H1 (cell line): ENCODE measurements at regions not wholly inside any gene's neighbourhood (a gene's known extent, or its start where the extent isn't known, plus 50 kb on each side); places are given as distances from the start of the nearest gene placed in this dataset.

Experiments used
- CTCF ChIA-PET: fragments of 300-600 bp; sonication (Branson Sonifier 250); formaldehyde crosslinking; loops from one replicate; lab custom pipeline; 2021; ENCODE audit not compliant: partially characterized antibody; lab: Charles Lee
- POLR2A ChIA-PET: fragments of 300-600 bp; sonication (Branson Sonifier 250); formaldehyde crosslinking; loops from one replicate; lab custom pipeline; 2021; ENCODE audit warnings: inconsistent platforms; ENCODE audit not compliant: partially characterized antibody; lab: Charles Lee
- DNase-seq, 2 experiments: peaks; one replicate each; pipeline versions ENCODE4 v3.0.0 to v3.0.0-alpha.2; 2010 to 2022; ENCODE audit warnings: low spot score in 2 of 2, low read depth in 1 of 2, mixed read lengths in 1 of 2
- FAIRE-seq: peaks from 2 replicates; lab custom pipeline; 2011; peaks lifted over from hg19 to GRCh38; lab: Jason Lieb, UNC
- H2AFZ ChIP-seq: 2 replicates; pipeline ENCODE4 v1.8.1; 2012; ENCODE audit warnings: low read length, inconsistent platforms
- H2AK5ac ChIP-seq: 2 replicates; pipeline ENCODE4 v1.6.1; 2013; ENCODE audit warnings: low read depth, low read length
- H2BK120ac ChIP-seq: replicated peaks from 2 replicates; pipeline ENCODE3; 2013; ENCODE audit warnings: low read depth, low read length, inconsistent platforms
- H2BK12ac ChIP-seq: 2 replicates; pipeline ENCODE4 v1.6.1; 2013; ENCODE audit warnings: low read depth, low read length
- H2BK15ac ChIP-seq: 2 replicates; pipeline ENCODE4 v1.6.1; 2013; ENCODE audit warnings: low read length
- H2BK20ac ChIP-seq: 2 replicates; pipeline ENCODE4 v1.6.1; 2013; ENCODE audit warnings: low read length
- H2BK5ac ChIP-seq: 2 replicates; pipeline ENCODE4 v1.6.1; 2013; ENCODE audit warnings: low read depth, low read length
- H3K14ac ChIP-seq: 2 replicates; pipeline ENCODE4 v1.6.1; 2013; ENCODE audit warnings: inconsistent platforms; ENCODE audit not compliant: insufficient read length
- H3K18ac ChIP-seq: 2 replicates; pipeline ENCODE4 v1.6.1; 2013; ENCODE audit warnings: low read length; ENCODE audit errors: extremely low read depth
- H3K23ac ChIP-seq: 2 replicates; pipeline ENCODE4 v1.6.1; 2013; ENCODE audit warnings: inconsistent platforms; ENCODE audit not compliant: insufficient read length
- H3K23me2 ChIP-seq: 2 replicates; pipeline ENCODE4 v1.6.1; 2013; ENCODE audit warnings: low read depth, low read length
- H3K27ac ChIP-seq: 2 replicates; pipeline ENCODE4 v1.6.1; 2011; ENCODE audit warnings: low read depth, low read length, inconsistent platforms
- H3K27me3 ChIP-seq, 4 experiments: replicated peaks in 1 of 4; 1 replicate in 1 of 4; 2 replicates in 3 of 4; pipeline versions ENCODE4 v1.6.1 to v1.8.1; 2011 to 2013; ENCODE audit warnings: low read length in 3 of 4, mild to moderate bottlenecking in 3 of 4, inconsistent platforms in 2 of 4, mixed read lengths in 2 of 4, moderate library complexity in 1 of 4; ENCODE audit not compliant: control insufficient read depth in 3 of 4, insufficient read depth in 3 of 4; ENCODE audit errors: extremely low read depth in 1 of 4
- H3K36me3 ChIP-seq, 4 experiments: 2 replicates each; pipeline versions ENCODE4 v1.6.1 to v1.8.1; 2011 to 2013; ENCODE audit warnings: mild to moderate bottlenecking in 4 of 4, low read length in 3 of 4, moderate library complexity in 2 of 4, control low read depth in 1 of 4, inconsistent platforms in 1 of 4; ENCODE audit not compliant: insufficient read depth in 4 of 4, control insufficient read depth in 2 of 4
- H3K4ac ChIP-seq: replicated peaks from 2 replicates; pipeline ENCODE3; 2013; ENCODE audit warnings: low read length, low read depth, mixed read lengths, inconsistent platforms; ENCODE audit not compliant: insufficient read length
- H3K4me1 ChIP-seq, 4 experiments: replicated peaks in 1 of 4; 1 replicate in 1 of 4; 2 replicates in 3 of 4; pipeline versions ENCODE4 v1.6.1 to v1.8.1; 2011 to 2013; ENCODE audit warnings: low read length in 3 of 4, inconsistent platforms in 2 of 4, mixed read lengths in 1 of 4; ENCODE audit not compliant: insufficient read depth in 4 of 4, control insufficient read depth in 3 of 4
- H3K4me2 ChIP-seq, 2 experiments: 2 replicates each; pipeline versions ENCODE4 v1.6.1 to v1.8.1; 2011 to 2013; ENCODE audit warnings: low read depth in 2 of 2, low read length in 2 of 2, control low read depth in 1 of 2, inconsistent platforms in 1 of 2, mild to moderate bottlenecking in 1 of 2; ENCODE audit not compliant: insufficient read depth in 1 of 2
- H3K4me3 ChIP-seq, 4 experiments: fragments of 200-600, 300-600 bp in 1 of 4; sonication (generic), shearing (Covaris generic), sonication (Bioruptor Twin) in 1 of 4; 2 replicates each; pipeline versions ENCODE4 v1.5.1 to v1.8.1; 2011 to 2016; ENCODE audit warnings: low read length in 4 of 4, low read depth in 3 of 4, control low read depth in 2 of 4, inconsistent platforms in 2 of 4, mild to moderate bottlenecking in 2 of 4, mixed read lengths in 1 of 4, moderate library complexity in 1 of 4; ENCODE audit not compliant: insufficient read depth in 2 of 4; ENCODE audit errors: extremely low read depth in 1 of 4
- H3K56ac ChIP-seq: replicated peaks from 2 replicates; pipeline ENCODE3; 2013; ENCODE audit warnings: low read depth, mild to moderate bottlenecking, mixed read lengths, low read length, inconsistent platforms; ENCODE audit not compliant: insufficient read length
- H3K79me1 ChIP-seq: 2 replicates; pipeline ENCODE4 v1.6.1; 2013; ENCODE audit warnings: low read depth, low read length, control low read depth
- H3K79me2 ChIP-seq, 2 experiments: 2 replicates each; pipeline versions ENCODE4 v1.6.1 to v1.8.1; 2012 to 2013; ENCODE audit warnings: low read length in 2 of 2, mild to moderate bottlenecking in 2 of 2, inconsistent platforms in 1 of 2; ENCODE audit not compliant: insufficient read depth in 2 of 2, control insufficient read depth in 1 of 2
- H3K9ac ChIP-seq, 4 experiments: replicated peaks in 1 of 4; 1 replicate in 1 of 4; 2 replicates in 3 of 4; pipeline versions ENCODE4 v1.6.1 to v1.8.1; 2011 to 2013; ENCODE audit warnings: low read depth in 3 of 4, low read length in 3 of 4, control low read depth in 2 of 4, mild to moderate bottlenecking in 2 of 4, moderate library complexity in 2 of 4, inconsistent platforms in 1 of 4; ENCODE audit errors: extremely low read depth in 1 of 4
- H3K9me3 ChIP-seq, 2 experiments: 2 replicates each; pipeline versions ENCODE4 v1.6.1 to v1.8.1; 2012 to 2013; ENCODE audit warnings: mild to moderate bottlenecking in 2 of 2, moderate library complexity in 2 of 2, control low read depth in 1 of 2, inconsistent platforms in 1 of 2, low read depth in 1 of 2, low read length in 1 of 2, mixed read lengths in 1 of 2; ENCODE audit not compliant: insufficient read depth in 2 of 2
- H4K20me1 ChIP-seq, 2 experiments: replicated peaks in 1 of 2; 2 replicates each; pipeline versions ENCODE3 to v1.8.1; 2011 to 2013; ENCODE audit warnings: inconsistent platforms in 2 of 2, low read length in 2 of 2, mild to moderate bottlenecking in 1 of 2; ENCODE audit not compliant: insufficient read depth in 2 of 2, control insufficient read depth in 1 of 2
- H4K5ac ChIP-seq: 2 replicates; pipeline ENCODE4 v1.6.1; 2013; ENCODE audit warnings: low read length, low read depth, mixed read lengths, inconsistent platforms; ENCODE audit not compliant: insufficient read length
- H4K8ac ChIP-seq: 2 replicates; pipeline ENCODE4 v1.8.0; 2013; ENCODE audit warnings: mild to moderate bottlenecking, moderate library complexity, low read length, inconsistent platforms; ENCODE audit not compliant: insufficient read depth; ENCODE audit errors: extremely low read depth
- H4K91ac ChIP-seq: replicated peaks from 2 replicates; pipeline ENCODE3; 2013; ENCODE audit warnings: low read length, mixed read lengths, inconsistent platforms; ENCODE audit not compliant: insufficient read length
- EP300 ChIP-seq, 2 experiments: IDR thresholded peaks; 1 replicate in 1 of 2; 2 replicates in 1 of 2; pipeline ENCODE4 v1.6.1; 2011 to 2012; ENCODE audit warnings: low read depth in 2 of 2, low read length in 2 of 2, mild to moderate bottlenecking in 2 of 2, borderline replicate concordance in 1 of 2, inconsistent platforms in 1 of 2, moderate library complexity in 1 of 2
- HDAC6 ChIP-seq: IDR thresholded peaks from one replicate; pipeline ENCODE4 v1.7.1; 2012; ENCODE audit warnings: low read depth, mild to moderate bottlenecking, inconsistent platforms, low read length, moderate library complexity
- MAFK ChIP-seq: IDR thresholded peaks from 2 replicates; pipeline ENCODE4 v1.6.1; 2012; ENCODE audit warnings: low read depth, mild to moderate bottlenecking, improper control_type of control experiment, low read length
- POLR2A ChIP-seq, 2 experiments: IDR thresholded peaks; 1 replicate in 1 of 2; 2 replicates in 1 of 2; pipeline ENCODE4 v1.6.1; 2011; ENCODE audit warnings: low read depth in 2 of 2, low read length in 2 of 2, mild to moderate bottlenecking in 2 of 2; ENCODE audit errors: control extremely low read depth in 1 of 2
- POLR2AphosphoS5 ChIP-seq: IDR thresholded peaks from 2 replicates; pipeline ENCODE4 v1.6.1; 2011; ENCODE audit warnings: low read depth, low read length
- POU5F1 ChIP-seq: IDR thresholded peaks from 2 replicates; pipeline ENCODE4 v1.6.1; 2011; ENCODE audit warnings: low read depth, mild to moderate bottlenecking, low read length, moderate library complexity
- TBP ChIP-seq: IDR thresholded peaks from 2 replicates; pipeline ENCODE4 v1.6.1; 2011; ENCODE audit warnings: low read depth, low read length, improper control_type of control experiment
- TCF12 ChIP-seq: IDR thresholded peaks from 2 replicates; pipeline ENCODE4 v1.6.1; 2011; ENCODE audit warnings: low read depth, mild to moderate bottlenecking, low read length
- WGBS, 2 experiments: shearing (Covaris generic) in 1 of 2; methylation state at CpG; one replicate each; pipeline versions ENCODE4 v1.1.6 to v1.1.7; 2013 to 2015; ENCODE audit warnings: low lambda C conversion rate in 2 of 2, mixed read lengths in 2 of 2, inconsistent platforms in 1 of 2, low coverage in 1 of 2, missing lambda C conversion rate in 1 of 2; ENCODE audit not compliant: insufficient replicate concordance in 2 of 2, insufficient coverage in 1 of 2, insufficient read length in 1 of 2; ENCODE audit errors: extremely low coverage in 1 of 2, missing lambda C conversion rate in 1 of 2; 5-methylcytosine and 5-hydroxymethylcytosine counted together
- TF ChIP-seq, protein P1 (sequence below): IDR thresholded peaks from 2 replicates; pipeline ENCODE4 v1.6.1; 2012; ENCODE audit warnings: inconsistent platforms

DNA sequence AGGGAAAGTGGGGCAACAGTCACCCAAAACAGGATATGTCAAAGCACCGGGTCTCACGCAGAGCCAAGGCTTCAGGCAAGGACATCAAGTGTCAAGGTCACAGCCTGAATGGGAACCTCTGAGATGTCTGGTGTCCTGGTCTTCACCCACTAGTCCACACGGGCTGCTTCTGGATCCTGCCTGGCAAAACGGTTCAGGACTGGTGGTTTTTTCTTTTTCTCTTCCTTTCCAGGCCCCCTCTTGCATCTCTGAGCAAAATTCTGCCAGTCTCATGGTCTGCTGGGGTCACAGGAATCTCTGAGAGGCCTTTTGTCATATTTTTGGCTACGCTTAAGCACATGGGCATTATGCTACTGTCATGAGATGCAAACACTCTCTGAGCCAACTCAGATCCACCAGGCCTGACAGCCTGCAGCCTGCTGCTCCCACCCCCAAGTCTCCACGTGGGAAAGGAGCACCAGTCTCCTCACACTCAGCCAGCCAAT is 518.2 kb upstream of the ZEB2 start:
- ChIA-PET POLR2A (no interaction called here), CTCF (no interaction called here)
- Histone ChIP-seq H3K23me2 (no peaks in the 10 kb centered on the region), H3K27ac (no peak overlapping the region), H3K36me3 (no peaks in the 10 kb centered on the region), H3K4ac (no peak overlapping the region), H4K20me1 (no peaks in the 10 kb centered on the region), H3K23ac (no peak overlapping the region), H4K8ac (no peak overlapping the region), H2AK5ac (no peak overlapping the region; the same call in 1 of the 2 replicates), H2BK12ac (no peak overlapping the region), H4K91ac (no peak overlapping the region), H2BK20ac (no peak overlapping the region), H3K79me2 (no peaks in the 10 kb centered on the region), H3K9ac (no peak overlapping the region), H3K56ac (no peak overlapping the region), H2BK5ac (no peak overlapping the region; the same call in 1 of the 2 replicates), H2BK120ac (no peak overlapping the region), H3K4me1 (0 out of 7 replicates have a peak, but pooled peaks cover 0 to 2% (median 0%) of the 10 kb centered on the region in 4 experiments), H3K4me3 (no peak overlapping the region), H3K27me3 (no peaks in the 10 kb centered on the region), H4K5ac (no peak overlapping the region), H3K9me3 (no peaks in the 10 kb centered on the region; a peak in 1 of 4 replicates), H2AFZ (peak overlapping the region; percentile 75), H3K14ac (no peak overlapping the region), H3K4me2 (no peak overlapping the region), H2BK15ac (no peak overlapping the region), H3K18ac (no peak overlapping the region), H3K79me1 (no peaks in the 10 kb centered on the region)
- 69% methylated on average over 4 of the region's 6 CpGs; no CpG with 5 or more reads in 1 of the 2 experiments for WGBS, 2 experiments
- FAIRE-seq (no peak), DNase-seq (no peak)
- TF ChIP-seq POLR2AphosphoS5 (no peak), MAFK (no peak), TCF12 (no peak), TBP (no peak), POU5F1 (no peak), EP300 (IDR thresholded peaks at IDR 0.05; ENCODE audit: borderline replicate concordance in 1 of 2, low read depth in 2 of 2, low read length in 2 of 2) (no peak), POLR2A (IDR thresholded peaks at IDR 0.05; ENCODE audit: control extremely low read depth in 1 of 2, low read depth in 2 of 2, low read length in 2 of 2) (no peak), HDAC6 (no peak)
- TF ChIP-seq, protein P1, sequence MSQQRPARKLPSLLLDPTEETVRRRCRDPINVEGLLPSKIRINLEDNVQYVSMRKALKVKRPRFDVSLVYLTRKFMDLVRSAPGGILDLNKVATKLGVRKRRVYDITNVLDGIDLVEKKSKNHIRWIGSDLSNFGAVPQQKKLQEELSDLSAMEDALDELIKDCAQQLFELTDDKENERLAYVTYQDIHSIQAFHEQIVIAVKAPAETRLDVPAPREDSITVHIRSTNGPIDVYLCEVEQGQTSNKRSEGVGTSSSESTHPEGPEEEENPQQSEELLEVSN, result no peak
